Trophoblast cell (in vitro differentiated cells and primary cell): ENCODE measurements at regions not wholly inside any gene's neighbourhood (a gene's known extent, or its start where the extent isn't known, plus 50 kb on each side); places are given as distances from the start of the nearest gene placed in this dataset.
A peak's percentile ranks its signal among the peaks of the same experiment; 100 is the strongest.

Source experiments
- DNase-seq, 2 donors: peaks; one replicate each; pipeline ENCODE4 v3.0.0-alpha.2; 2016
- H2AFZ ChIP-seq: 2 replicates; pipeline ENCODE4 v1.6.1; 2013; ENCODE audit warnings: low read length, moderate library complexity, mild to moderate bottlenecking; ENCODE audit not compliant: insufficient read depth, poor library complexity
- H2AK5ac ChIP-seq: 2 replicates; pipeline ENCODE4 v1.6.1; 2013; ENCODE audit warnings: mild to moderate bottlenecking, low read length
- H2BK120ac ChIP-seq: 2 replicates; pipeline ENCODE4 v1.6.1; 2013; ENCODE audit warnings: low read length, mild to moderate bottlenecking, moderate library complexity; ENCODE audit not compliant: insufficient read depth, poor library complexity
- H2BK12ac ChIP-seq: 2 replicates; pipeline ENCODE4 v1.6.1; 2013; ENCODE audit warnings: mild to moderate bottlenecking, low read length, moderate library complexity
- H2BK5ac ChIP-seq: 2 replicates; pipeline ENCODE4 v1.6.1; 2013; ENCODE audit warnings: low read length, low read depth, moderate library complexity, mild to moderate bottlenecking; ENCODE audit not compliant: poor library complexity
- H3K14ac ChIP-seq: 2 replicates; pipeline ENCODE4 v1.6.1; 2013; ENCODE audit warnings: mild to moderate bottlenecking, low read length
- H3K18ac ChIP-seq: 2 replicates; pipeline ENCODE4 v1.6.1; 2013; ENCODE audit warnings: mild to moderate bottlenecking, low read length
- H3K23ac ChIP-seq: 2 replicates; pipeline ENCODE4 v1.6.1; 2013; ENCODE audit warnings: low read length
- H3K27ac ChIP-seq: 2 replicates; pipeline ENCODE4 v1.5.1; 2013; ENCODE audit warnings: low read depth, mild to moderate bottlenecking, inconsistent platforms, low read length, moderate library complexity
- H3K27me3 ChIP-seq: 2 replicates; pipeline ENCODE4 v1.6.1; 2013; ENCODE audit warnings: inconsistent platforms, mild to moderate bottlenecking, low read length, moderate library complexity; ENCODE audit not compliant: insufficient read depth
- H3K36me3 ChIP-seq, 2 experiments: 1 replicate in 1 of 2; 2 replicates in 1 of 2; pipeline ENCODE4 v1.6.1; 2013; ENCODE audit warnings: low read length in 2 of 2, mild to moderate bottlenecking in 2 of 2, moderate library complexity in 1 of 2; ENCODE audit not compliant: insufficient read depth in 2 of 2, control insufficient read depth in 1 of 2
- H3K4ac ChIP-seq: 2 replicates; pipeline ENCODE4 v1.6.1; 2013; ENCODE audit warnings: low read depth, mild to moderate bottlenecking, low read length, moderate library complexity
- H3K4me1 ChIP-seq, 2 experiments: 1 replicate in 1 of 2; 2 replicates in 1 of 2; pipeline ENCODE4 v1.6.1; 2013; ENCODE audit warnings: low read length in 2 of 2, mild to moderate bottlenecking in 2 of 2, moderate library complexity in 1 of 2; ENCODE audit not compliant: insufficient read depth in 2 of 2, control insufficient read depth in 1 of 2
- H3K4me2 ChIP-seq: 2 replicates; pipeline ENCODE4 v1.6.1; 2013; ENCODE audit warnings: inconsistent platforms, mild to moderate bottlenecking, low read length, moderate library complexity
- H3K4me3 ChIP-seq: 2 replicates; pipeline ENCODE4 v1.5.1; 2013; ENCODE audit warnings: mild to moderate bottlenecking, low read depth, low read length, inconsistent platforms
- H3K79me1 ChIP-seq: one replicate; pipeline ENCODE4 v1.6.1; 2013; ENCODE audit warnings: low read length
- H3K79me2 ChIP-seq: 2 replicates; pipeline ENCODE4 v1.6.1; 2013; ENCODE audit warnings: low read length, mild to moderate bottlenecking; ENCODE audit not compliant: control insufficient read depth, insufficient read depth, poor library complexity
- H3K9ac ChIP-seq: 2 replicates; pipeline ENCODE4 v1.6.1; 2013; ENCODE audit warnings: mild to moderate bottlenecking, low read length
- H3K9me3 ChIP-seq: 2 replicates; pipeline ENCODE4 v1.6.1; 2013; ENCODE audit warnings: low read depth, mild to moderate bottlenecking, control low read depth, inconsistent platforms, low read length; ENCODE audit not compliant: insufficient read depth
- H4K12ac ChIP-seq: 2 replicates; pipeline ENCODE4 v1.6.1; 2013; ENCODE audit warnings: low read depth, mild to moderate bottlenecking, low read length, moderate library complexity
- H4K8ac ChIP-seq: 2 replicates; pipeline ENCODE4 v1.6.1; 2013; ENCODE audit warnings: low read depth, mild to moderate bottlenecking, low read length, moderate library complexity
- H4K91ac ChIP-seq: one replicate; pipeline ENCODE4 v1.6.1; 2013; ENCODE audit warnings: low read depth, mild to moderate bottlenecking, low read length, moderate library complexity
- WGBS: extraction: QIAGEN DNeasy Blood & Tissue Kit; methylation state at CpG from one replicate; pipeline ENCODE4 v1.1.7; 2013; ENCODE audit warnings: missing lambda C conversion rate; ENCODE audit not compliant: insufficient read length, insufficient coverage; ENCODE audit errors: extremely low coverage; 5-methylcytosine and 5-hydroxymethylcytosine counted together

GRCh38 chr2:129337076-129337475, 642.4 kb upstream of the RAB6C start:
- no peaks in the 10 kb centered on the region for H3K79me1 ChIP-seq
- H2BK120ac ChIP-seq = no peak overlapping the region
- no peak overlapping the region for H4K12ac ChIP-seq
- H3K36me3 ChIP-seq = no peaks in the 10 kb centered on the region
- H2AFZ ChIP-seq = no peak overlapping the region
- H4K91ac ChIP-seq = no peak overlapping the region
- no peaks in the 10 kb centered on the region for H3K4me1 ChIP-seq
- no peak overlapping the region for H4K8ac ChIP-seq
- no peak overlapping the region for H3K4ac ChIP-seq
- H3K79me2 ChIP-seq = no peaks in the 10 kb centered on the region
- no peak overlapping the region for H2BK12ac ChIP-seq
- H3K9me3 ChIP-seq = no peaks in the 10 kb centered on the region
- DNase-seq = peak in 1 of 2 donors; percentile 15
- H3K9ac ChIP-seq = no peak overlapping the region
- H3K14ac ChIP-seq = no peak overlapping the region
- no peak overlapping the region for H3K4me3 ChIP-seq
- H2BK5ac ChIP-seq = no peak overlapping the region
- H3K4me2 ChIP-seq = no peak overlapping the region
- no peak overlapping the region for H3K18ac ChIP-seq
- WGBS = no CpG with 5 or more reads among the region's 6 CpGs
- H3K27me3 ChIP-seq = no peaks in the 10 kb centered on the region
- H3K23ac ChIP-seq = no peak overlapping the region
- no peak overlapping the region for H3K27ac ChIP-seq
- H2AK5ac ChIP-seq = no peak overlapping the region

- no peak overlapping the region for H3K23ac ChIP-seq
- H3K4me2 ChIP-seq = no peak overlapping the region
- no peak overlapping the region for H4K12ac ChIP-seq
- H3K14ac ChIP-seq = no peak overlapping the region
- H2BK12ac ChIP-seq = no peak overlapping the region
- no peak overlapping the region for H2AK5ac ChIP-seq
- H4K8ac ChIP-seq = no peak overlapping the region
- H3K27me3 ChIP-seq = no peaks in the 10 kb centered on the region
- no peak overlapping the region for H2AFZ ChIP-seq
- no peak overlapping the region for H3K18ac ChIP-seq
- H3K4ac ChIP-seq = no peak overlapping the region
- no peaks in the 10 kb centered on the region for H3K79me1 ChIP-seq
- H3K79me2 ChIP-seq = no peaks in the 10 kb centered on the region
- H3K4me3 ChIP-seq = no peak overlapping the region
- WGBS = no CpG with 5 or more reads among the region's 1 CpG
- no peak overlapping the region for H3K27ac ChIP-seq
- no peak for DNase-seq
- H4K91ac ChIP-seq = no peak overlapping the region
- no peak overlapping the region for H2BK120ac ChIP-seq
- no peak overlapping the region for H2BK5ac ChIP-seq
- H3K4me1 ChIP-seq = no peaks in the 10 kb centered on the region
- H3K36me3 ChIP-seq = no peaks in the 10 kb centered on the region
- H3K9ac ChIP-seq = no peak overlapping the region
- no peaks in the 10 kb centered on the region for H3K9me3 ChIP-seq
Observed at GRCh38 chr2:129345540-129345939, 633.9 kb upstream of the RAB6C start.

- Histone ChIP-seq H3K27ac (no peak overlapping the region), H3K9me3 (no peaks in the 10 kb centered on the region), H4K8ac (no peak overlapping the region), H2BK12ac (no peak overlapping the region), H3K9ac (no peak overlapping the region), H3K18ac (no peak overlapping the region), H3K4me1 (no peaks in the 10 kb centered on the region), H3K14ac (no peak overlapping the region), H4K91ac (no peak overlapping the region), H3K79me2 (no peaks in the 10 kb centered on the region), H3K23ac (no peak overlapping the region), H4K12ac (no peak overlapping the region), H3K4me2 (no peak overlapping the region), H3K4me3 (no peak overlapping the region), H3K79me1 (no peaks in the 10 kb centered on the region), H2BK120ac (no peak overlapping the region), H3K36me3 (no peaks in the 10 kb centered on the region), H2AFZ (no peak overlapping the region), H2BK5ac (no peak overlapping the region), H2AK5ac (no peak overlapping the region), H3K4ac (no peak overlapping the region), H3K27me3 (no peaks in the 10 kb centered on the region)
- no peak for DNase-seq
- WGBS = no CpG with 5 or more reads among the region's 11 CpGs
Observed at GRCh38 chr2:129347486-129348217, 631.8 kb upstream of the RAB6C start.

GRCh38 chr2:129354631-129355030, 624.8 kb upstream of the RAB6C start:
- H4K91ac ChIP-seq = no peak overlapping the region
- no peak overlapping the region for H2BK12ac ChIP-seq
- no peaks in the 10 kb centered on the region for H3K27me3 ChIP-seq
- H2AFZ ChIP-seq = no peak overlapping the region
- H3K36me3 ChIP-seq = no peaks in the 10 kb centered on the region
- no peak overlapping the region for H3K23ac ChIP-seq
- no peak overlapping the region for H3K18ac ChIP-seq
- no peak overlapping the region for H3K4ac ChIP-seq
- H2BK5ac ChIP-seq = no peak overlapping the region
- no peak overlapping the region for H3K9ac ChIP-seq
- H2AK5ac ChIP-seq = no peak overlapping the region
- H3K79me2 ChIP-seq = no peaks in the 10 kb centered on the region
- no peak overlapping the region for H4K8ac ChIP-seq
- no peak overlapping the region for H3K27ac ChIP-seq
- H4K12ac ChIP-seq = no peak overlapping the region
- H3K4me2 ChIP-seq = no peak overlapping the region
- no peak overlapping the region for H3K14ac ChIP-seq
- H2BK120ac ChIP-seq = no peak overlapping the region
- no peaks in the 10 kb centered on the region for H3K79me1 ChIP-seq
- H3K4me1 ChIP-seq = no peaks in the 10 kb centered on the region
- H3K9me3 ChIP-seq = peaks cover 4% of the 10 kb centered on the region
- DNase-seq = no peak
- no CpG with 5 or more reads among the region's 2 CpGs for WGBS
- no peak overlapping the region for H3K4me3 ChIP-seq
